ENCODE measurements at regions not wholly inside any gene's neighbourhood (a gene's known extent, or its start where the extent isn't known, plus 50 kb on each side); places are given as distances from the start of the nearest gene placed in this dataset.

GRCh38 chrX:5829469-5829868, 399.2 kb downstream of the NLGN4X start:
- DNase-seq (ENCODE audit: low spot score): no peak
- no peak for FAIRE-seq

GRCh38 chrX:5829060-5829459, 399.6 kb downstream of the NLGN4X start:
- no peak for DNase-seq (ENCODE audit: low spot score)

GRCh38 chrX:5823903-5824302, 404.8 kb downstream of the NLGN4X start:
- FAIRE-seq (no peak), DNase-seq (ENCODE audit: low spot score) (no peak)

More at GRCh38 chrX:5829060-5829459, 399.6 kb downstream of the NLGN4X start:
- no peak for FAIRE-seq

GRCh38 chrX:5810636-5811035, 418.0 kb downstream of the NLGN4X start:
- no peak for DNase-seq (ENCODE audit: low spot score)
- FAIRE-seq: no peak

GRCh38 chrX:5807181-5807580, 421.5 kb downstream of the NLGN4X start:
- FAIRE-seq (no peak), DNase-seq (ENCODE audit: low spot score) (no peak)

GRCh38 chrX:5802391-5802790, 426.3 kb downstream of the NLGN4X start:
- FAIRE-seq: no peak
- DNase-seq (ENCODE audit: low spot score): no peak

GRCh38 chrX:5791721-5792120, 436.9 kb downstream of the NLGN4X start:
- no peak for FAIRE-seq

GRCh38 chrX:5788910-5789309, 439.8 kb downstream of the NLGN4X start:
- FAIRE-seq (no peak), DNase-seq (ENCODE audit: low spot score) (no peak)

More at GRCh38 chrX:5791721-5792120, 436.9 kb downstream of the NLGN4X start:
- DNase-seq (ENCODE audit: low spot score): no peak

GRCh38 chrX:5780821-5781220, 447.8 kb downstream of the NLGN4X start:
- FAIRE-seq (no peak), DNase-seq (ENCODE audit: low spot score) (no peak)

- no peak for FAIRE-seq
- DNase-seq (ENCODE audit: low spot score): no peak
Observed at GRCh38 chrX:5775846-5776430, 452.7 kb downstream of the NLGN4X start.

- FAIRE-seq: no peak
Observed at GRCh38 chrX:5774446-5774845, 454.2 kb downstream of the NLGN4X start.

GRCh38 chrX:5771441-5771840, 457.2 kb downstream of the NLGN4X start:
- FAIRE-seq: no peak
- no peak for DNase-seq (ENCODE audit: low spot score)

More at GRCh38 chrX:5774446-5774845, 454.2 kb downstream of the NLGN4X start:
- no peak for DNase-seq (ENCODE audit: low spot score)

- no peak for DNase-seq (ENCODE audit: low spot score)
- FAIRE-seq: no peak
Observed at GRCh38 chrX:5756616-5757015, 472.1 kb downstream of the NLGN4X start.

GRCh38 chrX:5753291-5753690, 475.4 kb downstream of the NLGN4X start:
- DNase-seq (ENCODE audit: low spot score) (no peak), FAIRE-seq (no peak)

GRCh38 chrX:5752831-5753230, 475.8 kb downstream of the NLGN4X start:
- DNase-seq (ENCODE audit: low spot score) (no peak), FAIRE-seq (no peak)

GRCh38 chrX:5748586-5749150, 480.0 kb downstream of the NLGN4X start:
- no peak for FAIRE-seq
- no peak for DNase-seq (ENCODE audit: low spot score)

GRCh38 chrX:5746231-5746630, 482.4 kb downstream of the NLGN4X start:
- DNase-seq (ENCODE audit: low spot score) (no peak), FAIRE-seq (no peak)

- FAIRE-seq (no peak), DNase-seq (ENCODE audit: low spot score) (no peak)
Observed at GRCh38 chrX:5733501-5733900, 495.2 kb downstream of the NLGN4X start.

- FAIRE-seq: no peak
- no peak for DNase-seq (ENCODE audit: low spot score)
Observed at GRCh38 chrX:5730556-5730955, 498.1 kb downstream of the NLGN4X start.

GRCh38 chrX:5726224-5726623, 502.4 kb downstream of the NLGN4X start:
- DNase-seq (ENCODE audit: low spot score) (no peak), FAIRE-seq (no peak)

GRCh38 chrX:5724123-5724522, 504.5 kb downstream of the NLGN4X start:
- DNase-seq (ENCODE audit: low spot score) (no peak), FAIRE-seq (no peak)

GRCh38 chrX:5718651-5719050, 510.0 kb downstream of the NLGN4X start:
- FAIRE-seq: no peak
- DNase-seq (ENCODE audit: low spot score): no peak

GRCh38 chrX:5716666-5717065, 512.0 kb downstream of the NLGN4X start:
- DNase-seq (ENCODE audit: low spot score): no peak
- no peak for FAIRE-seq

All from urothelium cell line (cell line).